Stimulated activated CD4-positive, alpha-beta T cell treated with anti-CD3 and anti-CD28 coated beads, Interleukin-2, amount 100 ng/mL, for 24 hours (primary cell): ENCODE measurements at regions not wholly inside any gene's neighbourhood (a gene's known extent, or its start where the extent isn't known, plus 50 kb on each side); places are given as distances from the start of the nearest gene placed in this dataset.

Source experiments
- DNase-seq, 2 donors: peaks; one replicate each; pipeline ENCODE4 v3.0.0-alpha.2; 2020

GRCh38 chr11:116274521-116274920, 498.3 kb downstream of the BUD13 start:
- no peak for DNase-seq

GRCh38 chr11:116272181-116272789, 500.5 kb downstream of the BUD13 start:
- no peak for DNase-seq

GRCh38 chr11:116271479-116271878, 501.3 kb downstream of the BUD13 start:
- no peak for DNase-seq

GRCh38 chr11:116267146-116267545, 505.6 kb downstream of the BUD13 start:
- no peak for DNase-seq

GRCh38 chr11:116263770-116264169, 509.0 kb downstream of the BUD13 start:
- no peak for DNase-seq

GRCh38 chr11:116263019-116263418, 509.8 kb downstream of the BUD13 start:
- DNase-seq: no peak

- DNase-seq: no peak
Observed at GRCh38 chr11:116262370-116262769, 510.4 kb downstream of the BUD13 start.

GRCh38 chr11:116261606-116262005, 511.2 kb downstream of the BUD13 start:
- DNase-seq: no peak

- no peak for DNase-seq
Observed at GRCh38 chr11:116258821-116259220, 514.0 kb downstream of the BUD13 start.

GRCh38 chr11:116257883-116258282, 514.9 kb downstream of the BUD13 start:
- no peak for DNase-seq

- DNase-seq: no peak
Observed at GRCh38 chr11:116257092-116257491, 515.7 kb downstream of the BUD13 start.

GRCh38 chr11:116256215-116256614, 516.6 kb downstream of the BUD13 start:
- DNase-seq: no peak

- DNase-seq: no peak
Observed at GRCh38 chr11:116255321-116255953, 517.4 kb downstream of the BUD13 start.

GRCh38 chr11:116250155-116250554, 522.6 kb downstream of the BUD13 start:
- DNase-seq: no peak

GRCh38 chr11:116249561-116249960, 523.2 kb downstream of the BUD13 start:
- DNase-seq: no peak

GRCh38 chr11:116244889-116245288, 527.9 kb downstream of the BUD13 start:
- DNase-seq: no peak

- DNase-seq: no peak
Observed at GRCh38 chr11:116244439-116244838, 528.3 kb downstream of the BUD13 start.

- no peak for DNase-seq
Observed at GRCh38 chr11:116243991-116244390, 528.8 kb downstream of the BUD13 start.

- DNase-seq: no peak
Observed at GRCh38 chr11:116242006-116242405, 530.8 kb downstream of the BUD13 start.

- DNase-seq: no peak
Observed at GRCh38 chr11:116240710-116241109, 532.1 kb downstream of the BUD13 start.

GRCh38 chr11:116239247-116239646, 533.5 kb downstream of the BUD13 start:
- DNase-seq: no peak

GRCh38 chr11:116234989-116235568, 537.7 kb downstream of the BUD13 start:
- no peak for DNase-seq

- no peak for DNase-seq
Observed at GRCh38 chr11:116233561-116233960, 539.2 kb downstream of the BUD13 start.

GRCh38 chr11:116232364-116232828, 540.4 kb downstream of the BUD13 start:
- DNase-seq: no peak
